ENCODE measurements at regions not wholly inside any gene's neighbourhood (a gene's known extent, or its start where the extent isn't known, plus 50 kb on each side); places are given as distances from the start of the nearest gene placed in this dataset.
"Not testable (repeated sequence)": the region's sequence is repeated elsewhere in the genome, so short reads cannot be mapped to it uniquely, and the experiment has no call there.

DNA sequence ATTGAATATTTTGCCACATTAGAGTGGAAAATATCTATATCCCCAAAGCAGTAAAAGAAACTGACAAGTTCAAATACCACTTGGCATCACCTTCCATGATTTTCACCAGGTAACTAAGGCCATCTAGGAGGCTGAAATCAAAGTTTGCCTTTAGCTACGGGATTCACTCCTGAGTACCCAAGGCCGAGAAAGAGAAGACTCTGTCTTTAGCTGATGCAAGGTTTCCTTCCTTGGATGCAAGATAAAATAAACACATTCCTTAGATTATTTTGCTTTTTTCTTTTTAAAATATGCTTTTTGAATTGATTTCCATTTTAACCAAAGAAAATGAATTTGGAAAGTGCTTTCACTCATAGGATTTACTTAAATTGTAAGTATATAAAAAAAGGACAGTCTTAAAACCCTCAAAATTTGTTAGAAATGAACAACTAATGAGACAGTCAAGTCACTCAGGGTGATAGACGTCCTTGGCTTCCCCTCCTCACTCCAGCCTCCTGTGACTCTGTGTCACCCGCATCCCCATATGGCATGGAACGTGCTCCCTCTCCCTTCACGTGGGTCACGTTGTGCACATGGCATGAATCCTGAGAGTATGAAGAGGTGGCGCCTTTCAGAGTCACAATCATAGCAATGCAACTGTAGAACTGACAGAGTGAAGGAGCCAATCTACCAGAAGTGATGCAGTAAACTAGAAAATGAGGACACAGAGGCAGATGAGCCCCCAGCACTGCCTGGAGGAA is 148.4 kb downstream of the RTP4 start:
- no peak for TF ChIP-seq CTCF (IDR thresholded peaks at IDR 0.05; ENCODE audit: low read depth, low read length, missing control alignments)
- H3K4me3 ChIP-seq (replicated peaks; ENCODE audit: low read depth, low read length) = no peak overlapping the region
- DNase-seq (ENCODE audit: extremely low read depth, low read depth) = no peak

DNA sequence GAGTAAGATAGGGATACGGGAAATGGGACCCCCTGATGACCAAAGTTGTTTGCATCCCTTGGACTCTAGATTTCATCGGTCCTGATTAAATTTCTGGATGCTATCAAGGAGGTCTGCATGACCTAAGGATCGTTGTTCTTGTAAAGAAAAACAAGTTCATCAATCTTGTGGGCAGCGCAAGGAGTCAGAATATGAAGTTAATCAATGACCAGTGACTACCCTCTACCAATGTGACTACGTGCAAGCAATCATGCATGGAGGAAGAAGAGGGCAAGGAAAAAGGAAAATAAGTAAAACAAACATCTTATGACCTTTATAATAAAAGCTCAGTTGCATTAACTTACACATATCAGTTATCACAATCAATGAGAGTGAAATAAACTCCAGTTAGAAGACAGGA is 139.7 kb downstream of the RTP4 start:
- no peak for DNase-seq (ENCODE audit: extremely low read depth, low read depth)
- TF ChIP-seq CTCF (IDR thresholded peaks at IDR 0.05; ENCODE audit: low read depth, low read length, missing control alignments) = no peak
- H3K4me3 ChIP-seq (replicated peaks; ENCODE audit: low read depth, low read length) = no peak overlapping the region

DNA sequence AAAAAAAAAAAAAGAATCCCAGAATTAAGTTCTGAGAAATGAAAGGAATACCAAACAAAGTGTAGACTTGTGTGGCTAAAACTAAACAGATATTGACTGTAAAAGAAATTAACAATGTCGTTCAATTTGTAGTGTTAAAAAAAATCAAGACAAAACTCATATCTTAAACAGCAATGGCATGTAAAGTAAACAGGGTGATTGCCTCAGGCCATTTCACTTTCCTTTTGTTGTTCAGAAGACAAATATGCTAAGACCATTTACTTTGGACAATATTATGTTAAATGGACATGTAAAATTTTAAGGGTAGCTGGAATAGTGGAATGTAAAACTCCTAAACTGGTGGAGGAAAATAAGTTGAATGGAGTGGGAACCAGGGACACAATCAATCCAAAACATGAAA is 139.1 kb downstream of the RTP4 start:
- no peak for DNase-seq (ENCODE audit: extremely low read depth, low read depth)
- no peak overlapping the region for H3K4me3 ChIP-seq (replicated peaks; ENCODE audit: low read depth, low read length)
- no peak for TF ChIP-seq CTCF (IDR thresholded peaks at IDR 0.05; ENCODE audit: low read depth, low read length, missing control alignments)

GRCh38 chr3:187504435-187504834 is 136.2 kb downstream of the RTP4 start:
- DNase-seq (ENCODE audit: extremely low read depth, low read depth) = no peak
- TF ChIP-seq CTCF (IDR thresholded peaks at IDR 0.05; ENCODE audit: low read depth, low read length, missing control alignments) = no peak

DNA sequence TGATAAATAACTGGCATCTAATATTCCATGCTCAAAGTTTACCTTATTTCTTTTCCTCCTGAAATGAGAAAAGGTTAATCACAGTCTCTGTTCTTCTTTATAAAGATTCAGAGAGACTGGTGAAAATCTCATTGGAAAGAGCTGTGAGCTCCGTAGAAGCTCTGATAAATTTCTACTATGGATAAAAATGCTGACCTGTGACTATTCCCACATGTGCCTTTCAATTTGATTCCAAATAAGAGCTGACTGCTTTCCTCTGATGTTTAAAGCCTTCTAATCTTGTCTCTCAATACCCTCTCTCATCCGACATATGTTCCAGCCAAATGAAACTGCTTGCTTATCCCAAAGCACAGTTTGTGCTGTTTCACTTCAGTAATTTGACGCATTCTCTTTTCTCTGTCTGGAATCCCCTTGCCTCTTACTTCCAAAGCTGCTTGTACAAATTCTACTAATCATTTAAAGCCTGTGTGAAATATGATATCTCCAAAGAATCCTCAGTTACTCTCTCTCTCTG is 130.1 kb downstream of the RTP4 start:
- DNase-seq (ENCODE audit: extremely low read depth, low read depth) = no peak

More at GRCh38 chr3:187504435-187504834, 136.2 kb downstream of the RTP4 start:
- H3K4me3 ChIP-seq (replicated peaks; ENCODE audit: low read depth, low read length) = no peak overlapping the region

DNA sequence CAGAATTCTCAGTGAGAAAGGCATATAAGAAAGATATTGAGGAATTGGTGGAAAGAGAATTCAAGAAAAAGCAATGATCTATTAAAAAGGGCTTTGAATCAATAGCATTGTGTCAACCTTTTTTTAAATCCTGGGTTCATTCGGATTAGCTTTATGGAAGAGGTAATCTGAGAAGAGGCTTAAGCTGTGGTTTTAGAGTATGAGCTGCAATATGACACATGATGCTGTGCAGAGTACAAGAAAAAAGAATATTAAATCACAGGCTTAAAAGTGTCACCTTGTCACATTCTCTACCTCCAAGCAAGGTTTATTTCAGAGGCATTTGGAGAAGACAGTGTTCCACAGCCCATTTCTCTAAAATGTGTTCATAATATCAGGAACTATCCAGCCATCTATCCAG is 128.9 kb downstream of the RTP4 start:
- DNase-seq (ENCODE audit: extremely low read depth, low read depth) = no peak

More for the DNA sequence above, 130.1 kb downstream of the RTP4 start:
- no peak overlapping the region for H3K4me3 ChIP-seq (replicated peaks; ENCODE audit: low read depth, low read length)
- TF ChIP-seq CTCF (IDR thresholded peaks at IDR 0.05; ENCODE audit: low read depth, low read length, missing control alignments) = no peak

DNA sequence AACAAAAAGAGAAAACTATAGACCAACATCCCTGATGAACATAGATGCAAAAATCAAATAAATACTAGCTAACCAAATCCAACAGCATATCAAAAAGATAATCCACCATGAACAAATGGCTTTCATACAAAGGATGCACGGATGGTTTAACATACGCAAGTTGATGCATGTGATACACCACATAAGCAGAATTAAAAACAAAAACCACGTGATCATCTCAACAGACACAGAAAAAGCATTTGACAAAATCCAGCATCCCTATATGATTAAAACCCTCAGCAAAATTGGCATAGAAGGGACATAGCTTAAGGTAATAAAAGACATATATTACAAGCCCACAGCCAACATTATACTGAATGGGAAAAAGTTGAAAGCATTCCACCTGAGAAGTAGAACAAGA is 125.9 kb downstream of the RTP4 start:
- not testable (repeated sequence) for H3K4me3 ChIP-seq (replicated peaks; ENCODE audit: low read depth, low read length); DNase-seq (ENCODE audit: extremely low read depth, low read depth)

More for the DNA sequence above, 128.9 kb downstream of the RTP4 start:
- no peak overlapping the region for H3K4me3 ChIP-seq (replicated peaks; ENCODE audit: low read depth, low read length)
- no peak for TF ChIP-seq CTCF (IDR thresholded peaks at IDR 0.05; ENCODE audit: low read depth, low read length, missing control alignments)

Data from HFF-Myc (cell line).